ENCODE measurements at regions not wholly inside any gene's neighbourhood (a gene's known extent, or its start where the extent isn't known, plus 50 kb on each side); places are given as distances from the start of the nearest gene placed in this dataset.

- H2AFZ ChIP-seq (ENCODE audit: low read length, unreplicated experiment), result no peak overlapping the region
- no peaks in the 10 kb centered on the region for H3K36me3 ChIP-seq (ENCODE audit: insufficient read depth, low read length)
- no peaks in the 10 kb centered on the region for H3K79me2 ChIP-seq (ENCODE audit: control insufficient read depth, insufficient read depth, low read length, unreplicated experiment)
- H3K27ac ChIP-seq (ENCODE audit: low read depth, low read length), result no peak overlapping the region; the same call in 1 of the 2 replicates
- H3K4me1 ChIP-seq (ENCODE audit: control insufficient read depth, insufficient read depth, low read length, unreplicated experiment), result peaks cover 20% of the 10 kb centered on the region
- H3K27me3 ChIP-seq (ENCODE audit: insufficient read depth, low read length), result peaks cover 4% of the 10 kb centered on the region
- H3K4me3 ChIP-seq (ENCODE audit: low read depth, low read length), result peak overlapping the region; percentile 35; the same call in 1 of the 2 replicates
Measured at GRCh38 chr15:79170256-79170664, 79.7 kb upstream of the RASGRF1 start.

GRCh38 chr15:79169526-79170133 lies 79.0 kb upstream of the RASGRF1 start:
- Histone ChIP-seq H3K4me1 (ENCODE audit: control insufficient read depth, insufficient read depth, low read length, unreplicated experiment) (peaks cover 20% of the 10 kb centered on the region), H2AFZ (ENCODE audit: low read length, unreplicated experiment) (no peak overlapping the region), H3K79me2 (ENCODE audit: control insufficient read depth, insufficient read depth, low read length, unreplicated experiment) (no peaks in the 10 kb centered on the region), H3K36me3 (ENCODE audit: insufficient read depth, low read length) (no peaks in the 10 kb centered on the region), H3K27ac (ENCODE audit: low read depth, low read length) (no peak overlapping the region; the same call in 1 of the 2 replicates), H3K4me3 (ENCODE audit: low read depth, low read length) (peak overlapping the region; percentile 35; the same call in 1 of the 2 replicates), H3K27me3 (ENCODE audit: insufficient read depth, low read length) (peaks cover 4% of the 10 kb centered on the region; the same call in 1 of the 2 replicates)

GRCh38 chr15:79168922-79169456 lies 78.4 kb upstream of the RASGRF1 start:
- Histone ChIP-seq H3K27ac (ENCODE audit: low read depth, low read length) (no peak overlapping the region), H3K79me2 (ENCODE audit: control insufficient read depth, insufficient read depth, low read length, unreplicated experiment) (no peaks in the 10 kb centered on the region), H3K27me3 (ENCODE audit: insufficient read depth, low read length) (peaks cover 5% of the 10 kb centered on the region), H3K36me3 (ENCODE audit: insufficient read depth, low read length) (no peaks in the 10 kb centered on the region), H3K4me1 (ENCODE audit: control insufficient read depth, insufficient read depth, low read length, unreplicated experiment) (peaks cover 20% of the 10 kb centered on the region), H3K4me3 (ENCODE audit: low read depth, low read length) (no peak overlapping the region), H2AFZ (ENCODE audit: low read length, unreplicated experiment) (no peak overlapping the region)

GRCh38 chr15:79167776-79168175 lies 77.2 kb upstream of the RASGRF1 start:
- peaks cover 11% of the 10 kb centered on the region; the same call in 1 of the 2 replicates for H3K27me3 ChIP-seq (ENCODE audit: insufficient read depth, low read length)
- H3K4me1 ChIP-seq (ENCODE audit: control insufficient read depth, insufficient read depth, low read length, unreplicated experiment), result peaks cover 20% of the 10 kb centered on the region
- no peaks in the 10 kb centered on the region for H3K36me3 ChIP-seq (ENCODE audit: insufficient read depth, low read length)
- no peak overlapping the region for H3K4me3 ChIP-seq (ENCODE audit: low read depth, low read length)
- H3K27ac ChIP-seq (ENCODE audit: low read depth, low read length), result no peak overlapping the region
- H3K79me2 ChIP-seq (ENCODE audit: control insufficient read depth, insufficient read depth, low read length, unreplicated experiment), result no peaks in the 10 kb centered on the region
- no peak overlapping the region for H2AFZ ChIP-seq (ENCODE audit: low read length, unreplicated experiment)

GRCh38 chr15:79166311-79166955 lies 75.9 kb upstream of the RASGRF1 start:
- Histone ChIP-seq H3K27me3 (ENCODE audit: insufficient read depth, low read length) (peaks cover 13% of the 10 kb centered on the region; the same call in 1 of the 2 replicates), H3K27ac (ENCODE audit: low read depth, low read length) (no peak overlapping the region), H3K4me3 (ENCODE audit: low read depth, low read length) (no peak overlapping the region), H3K36me3 (ENCODE audit: insufficient read depth, low read length) (no peaks in the 10 kb centered on the region), H3K4me1 (ENCODE audit: control insufficient read depth, insufficient read depth, low read length, unreplicated experiment) (peaks cover 20% of the 10 kb centered on the region), H3K79me2 (ENCODE audit: control insufficient read depth, insufficient read depth, low read length, unreplicated experiment) (no peaks in the 10 kb centered on the region), H2AFZ (ENCODE audit: low read length, unreplicated experiment) (no peak overlapping the region)

- Histone ChIP-seq H3K79me2 (ENCODE audit: control insufficient read depth, insufficient read depth, low read length, unreplicated experiment) (no peaks in the 10 kb centered on the region), H3K27me3 (ENCODE audit: insufficient read depth, low read length) (peaks cover 13% of the 10 kb centered on the region; the same call in 1 of the 2 replicates), H3K4me3 (ENCODE audit: low read depth, low read length) (no peak overlapping the region), H3K27ac (ENCODE audit: low read depth, low read length) (no peak overlapping the region), H2AFZ (ENCODE audit: low read length, unreplicated experiment) (no peak overlapping the region), H3K36me3 (ENCODE audit: insufficient read depth, low read length) (no peaks in the 10 kb centered on the region), H3K4me1 (ENCODE audit: control insufficient read depth, insufficient read depth, low read length, unreplicated experiment) (peaks cover 5% of the 10 kb centered on the region)
Measured at GRCh38 chr15:79164465-79164864, 73.9 kb upstream of the RASGRF1 start.

- Histone ChIP-seq H3K27ac (ENCODE audit: low read depth, low read length) (no peak overlapping the region), H3K27me3 (ENCODE audit: insufficient read depth, low read length) (peaks cover 13% of the 10 kb centered on the region; the same call in 1 of the 2 replicates), H3K4me1 (ENCODE audit: control insufficient read depth, insufficient read depth, low read length, unreplicated experiment) (peaks cover under 1% of the 10 kb centered on the region), H3K4me3 (ENCODE audit: low read depth, low read length) (no peak overlapping the region), H3K36me3 (ENCODE audit: insufficient read depth, low read length) (no peaks in the 10 kb centered on the region), H2AFZ (ENCODE audit: low read length, unreplicated experiment) (no peak overlapping the region), H3K79me2 (ENCODE audit: control insufficient read depth, insufficient read depth, low read length, unreplicated experiment) (no peaks in the 10 kb centered on the region)
Measured at GRCh38 chr15:79164043-79164442, 73.5 kb upstream of the RASGRF1 start.

- peaks cover 13% of the 10 kb centered on the region; the same call in 1 of the 2 replicates for H3K27me3 ChIP-seq (ENCODE audit: insufficient read depth, low read length)
- H2AFZ ChIP-seq (ENCODE audit: low read length, unreplicated experiment), result no peak overlapping the region
- H3K4me1 ChIP-seq (ENCODE audit: control insufficient read depth, insufficient read depth, low read length, unreplicated experiment), result no peaks in the 10 kb centered on the region
- H3K4me3 ChIP-seq (ENCODE audit: low read depth, low read length), result no peak overlapping the region
- no peaks in the 10 kb centered on the region for H3K36me3 ChIP-seq (ENCODE audit: insufficient read depth, low read length)
- no peaks in the 10 kb centered on the region for H3K79me2 ChIP-seq (ENCODE audit: control insufficient read depth, insufficient read depth, low read length, unreplicated experiment)
- H3K27ac ChIP-seq (ENCODE audit: low read depth, low read length), result no peak overlapping the region
Measured at GRCh38 chr15:79163395-79163794, 72.8 kb upstream of the RASGRF1 start.

GRCh38 chr15:79161837-79162508 lies 71.4 kb upstream of the RASGRF1 start:
- Histone ChIP-seq H3K4me3 (ENCODE audit: low read depth, low read length) (no peak overlapping the region), H3K36me3 (ENCODE audit: insufficient read depth, low read length) (no peaks in the 10 kb centered on the region), H3K4me1 (ENCODE audit: control insufficient read depth, insufficient read depth, low read length, unreplicated experiment) (no peaks in the 10 kb centered on the region), H3K27ac (ENCODE audit: low read depth, low read length) (no peak overlapping the region), H2AFZ (ENCODE audit: low read length, unreplicated experiment) (no peak overlapping the region), H3K79me2 (ENCODE audit: control insufficient read depth, insufficient read depth, low read length, unreplicated experiment) (no peaks in the 10 kb centered on the region), H3K27me3 (ENCODE audit: insufficient read depth, low read length) (peaks cover 13% of the 10 kb centered on the region; the same call in 1 of the 2 replicates)

GRCh38 chr15:79160211-79160610 lies 69.6 kb upstream of the RASGRF1 start:
- no peak overlapping the region for H3K27ac ChIP-seq (ENCODE audit: low read depth, low read length)
- no peak overlapping the region for H3K4me3 ChIP-seq (ENCODE audit: low read depth, low read length)
- H3K4me1 ChIP-seq (ENCODE audit: control insufficient read depth, insufficient read depth, low read length, unreplicated experiment), result no peaks in the 10 kb centered on the region
- H3K79me2 ChIP-seq (ENCODE audit: control insufficient read depth, insufficient read depth, low read length, unreplicated experiment), result no peaks in the 10 kb centered on the region
- peaks cover 22% of the 10 kb centered on the region; the same call in 1 of the 2 replicates for H3K27me3 ChIP-seq (ENCODE audit: insufficient read depth, low read length)
- H2AFZ ChIP-seq (ENCODE audit: low read length, unreplicated experiment), result no peak overlapping the region
- H3K36me3 ChIP-seq (ENCODE audit: insufficient read depth, low read length), result no peaks in the 10 kb centered on the region
